HG03135 (cell line): ENCODE measurements at regions not wholly inside any gene's neighbourhood (a gene's known extent, or its start where the extent isn't known, plus 50 kb on each side); places are given as distances from the start of the nearest gene placed in this dataset.

Experiments used
- ATAC-seq: cut with Tn5 transposase; IDR thresholded peaks from one replicate; pipeline ENCODE4 v1.9.1; 2021; ENCODE audit warnings: mild to moderate bottlenecking, moderate library complexity; ENCODE audit not compliant: unreplicated experiment

DNA sequence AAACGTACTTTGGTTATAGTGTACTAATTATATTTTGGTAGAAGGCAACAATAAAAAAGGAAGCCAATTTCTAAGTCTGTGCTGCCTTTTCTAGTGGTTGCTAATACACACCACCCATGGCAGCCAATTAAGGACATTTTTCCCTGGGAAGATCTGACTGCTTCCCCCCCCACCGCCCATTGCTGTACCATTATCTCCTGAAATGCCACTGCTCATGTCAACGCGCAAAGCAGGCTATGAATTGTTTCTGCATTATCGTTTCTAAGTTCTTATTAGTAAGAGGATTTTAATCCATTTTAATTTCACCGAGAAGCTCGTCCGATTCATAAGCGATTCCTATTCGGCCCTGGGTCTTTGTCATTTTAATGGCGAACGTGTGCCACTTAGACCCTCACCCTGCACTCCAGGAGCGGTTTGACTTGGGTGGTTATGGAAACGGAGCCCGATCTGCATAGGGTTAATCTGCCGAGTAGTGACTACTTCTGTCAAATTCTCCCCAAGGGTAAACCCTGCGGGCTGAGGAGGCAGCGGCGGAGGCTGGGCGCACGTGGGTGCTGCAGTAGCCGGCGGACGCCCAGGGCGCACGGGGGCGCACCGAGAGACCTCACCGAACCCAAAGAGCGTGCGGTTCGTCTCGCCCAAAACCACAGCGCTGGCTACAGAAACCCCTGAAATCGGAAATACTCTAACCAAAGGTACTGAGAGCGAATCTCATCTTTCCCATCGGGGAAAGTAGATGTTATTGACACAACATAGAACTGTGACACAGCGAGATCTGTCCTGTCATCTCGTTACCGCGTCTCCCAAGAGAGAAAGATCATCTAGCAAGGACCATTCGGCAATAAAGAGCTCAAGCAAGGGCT lies 55.8 kb upstream of the SHC3 start:
- ATAC-seq, result peak; percentile 51

GRCh38 chr9:89236955-89237573 lies 58.4 kb upstream of the SHC3 start:
- ATAC-seq, result no peak

DNA sequence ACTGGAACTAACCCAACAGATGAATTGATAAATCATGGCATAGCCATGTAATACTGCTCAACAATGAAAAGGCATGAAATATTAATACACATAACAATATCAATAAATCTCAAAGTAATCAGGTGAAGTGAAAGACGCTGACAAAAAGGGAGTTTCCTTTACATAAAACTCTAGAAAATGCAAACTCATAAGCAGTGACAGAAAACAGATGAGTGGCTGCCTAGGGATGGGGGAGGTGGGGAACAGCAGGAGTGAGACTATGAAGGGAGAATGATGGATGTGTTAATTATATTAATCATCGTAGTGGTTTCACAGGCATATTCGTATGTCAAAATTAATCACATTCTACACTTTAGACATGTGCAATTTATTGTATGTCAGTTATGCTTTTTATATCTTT lies 59.8 kb upstream of the SHC3 start:
- no peak for ATAC-seq

DNA sequence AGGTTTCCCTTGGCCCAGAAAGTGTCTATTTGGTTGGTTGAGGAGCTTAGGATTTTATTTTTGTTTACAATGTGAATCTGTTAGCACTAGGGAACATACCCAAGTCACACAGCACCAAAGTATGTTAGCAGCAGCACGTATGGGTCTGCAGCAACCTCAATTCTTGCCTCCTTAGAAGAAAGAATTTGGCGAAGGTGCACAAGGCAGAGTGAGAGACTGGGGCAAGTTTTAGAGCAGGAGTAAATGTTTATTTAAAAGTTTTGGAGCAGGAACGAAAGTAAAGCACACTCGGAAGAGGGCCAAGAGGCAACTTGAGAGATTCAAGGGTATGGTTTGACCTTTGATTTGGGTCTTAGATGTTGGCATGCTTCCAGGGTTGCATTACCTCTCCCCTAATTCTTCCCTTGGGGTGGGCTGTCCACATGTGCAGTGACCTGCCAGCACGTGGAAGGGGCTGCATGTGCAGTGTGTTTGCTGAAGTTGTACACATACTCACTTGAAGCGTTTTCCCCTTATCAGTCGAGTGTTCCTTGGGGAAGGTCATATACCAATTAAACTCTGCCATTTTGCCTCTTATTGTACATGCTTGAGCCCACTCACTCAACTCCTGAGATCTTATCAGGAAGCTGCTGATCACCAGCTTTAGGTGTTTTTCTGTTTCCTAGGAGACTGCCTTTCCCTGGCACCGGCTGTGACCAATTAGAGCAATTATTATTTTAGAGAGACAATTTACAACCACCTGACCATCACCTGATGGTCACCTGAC lies 64.9 kb upstream of the SHC3 start:
- no peak for ATAC-seq

DNA sequence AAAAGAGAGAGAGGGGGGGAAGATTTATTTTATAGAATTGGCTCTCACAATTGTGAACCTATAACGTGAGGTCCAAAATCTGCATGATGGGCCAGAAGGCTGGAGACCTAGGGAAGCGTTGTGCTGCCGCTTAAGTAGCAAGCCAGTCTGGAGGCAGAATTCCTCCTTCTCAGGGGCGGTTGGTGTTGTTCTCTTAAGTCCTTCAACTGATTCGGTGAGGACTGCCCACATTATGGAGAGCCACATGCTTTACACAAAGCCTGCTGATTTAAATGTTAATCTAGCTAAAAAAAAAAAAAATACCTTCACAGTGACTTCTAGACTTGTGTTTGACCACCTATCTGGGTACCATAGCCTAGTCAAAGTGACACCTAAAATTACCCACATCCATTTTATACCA lies 64.2 kb upstream of the CKS2 start:
- ATAC-seq, result no peak

DNA sequence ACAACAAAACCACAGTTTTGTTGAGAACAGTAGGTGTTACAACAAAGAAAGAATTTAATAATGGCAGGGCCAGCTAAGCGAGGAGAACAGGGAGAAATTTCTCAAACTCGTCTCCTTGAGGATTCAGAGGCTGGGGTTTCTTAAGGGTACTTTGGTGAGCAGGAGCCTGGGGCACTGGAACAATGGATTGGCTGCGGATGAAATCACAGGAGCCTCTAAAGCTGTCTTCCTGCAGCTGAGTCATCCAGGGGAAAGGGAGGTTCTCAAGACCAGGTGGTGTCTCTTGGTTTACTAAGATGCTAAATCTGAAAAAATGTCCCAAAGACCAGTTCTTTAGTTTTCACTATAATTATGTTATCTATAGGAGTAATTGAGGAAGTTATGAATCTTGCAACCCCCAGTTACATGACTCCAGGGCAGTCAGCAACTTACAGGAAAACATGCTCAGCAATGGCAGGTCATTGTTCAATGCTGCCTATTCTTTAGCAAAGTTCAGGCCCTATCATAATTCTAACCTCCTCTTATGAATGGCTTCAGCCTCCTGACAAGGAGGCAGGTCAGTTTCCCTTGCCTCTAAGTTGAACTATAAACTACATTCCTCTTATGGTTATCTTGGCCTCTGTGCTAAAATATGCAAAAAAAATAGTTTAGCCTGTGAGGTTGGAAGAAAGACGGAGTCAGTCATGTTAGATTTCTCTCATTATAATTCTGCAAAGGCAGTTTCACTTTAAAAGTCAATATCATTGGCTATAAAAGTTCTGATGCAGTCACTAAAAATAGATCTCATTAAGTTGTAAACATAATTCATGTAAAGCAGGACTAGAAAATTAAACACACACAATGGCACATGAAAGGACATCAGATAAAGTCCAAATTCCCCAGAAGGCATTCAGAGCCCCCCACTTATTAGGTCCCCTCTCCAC lies 63.3 kb upstream of the CKS2 start:
- ATAC-seq, result no peak

GRCh38 chr9:89249001-89249400 lies 62.0 kb upstream of the CKS2 start:
- ATAC-seq, result no peak

DNA sequence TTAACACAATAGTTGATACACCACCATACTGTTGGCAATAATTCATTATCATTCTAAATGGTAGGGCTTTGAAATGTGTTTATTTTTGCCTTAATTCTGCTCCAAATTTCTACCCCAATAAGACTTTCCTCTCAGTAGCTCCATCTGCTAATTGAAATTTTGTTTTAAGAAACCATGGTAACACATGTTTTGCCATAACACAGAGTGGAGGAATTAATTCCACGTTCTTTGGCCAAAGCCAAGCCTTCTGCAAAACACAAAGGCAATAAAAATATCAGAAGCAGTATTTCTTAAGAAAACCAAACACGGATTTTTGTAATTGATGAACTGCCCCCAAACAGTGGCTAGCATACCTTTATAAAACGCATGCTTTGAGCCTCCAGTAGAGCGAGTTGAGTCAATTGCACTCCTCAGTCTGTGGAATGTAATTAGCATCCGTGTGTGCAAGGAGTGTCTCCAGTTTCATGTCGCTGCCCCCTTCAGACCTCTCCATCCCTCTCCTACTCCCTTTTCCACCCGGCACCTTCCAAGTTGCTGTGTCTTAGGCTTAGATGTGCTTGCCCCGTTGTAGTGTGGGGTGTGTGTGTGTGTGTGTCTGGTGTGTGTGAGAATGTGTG lies 58.2 kb upstream of the CKS2 start:
- ATAC-seq, result no peak

- ATAC-seq, result no peak
Measured at GRCh38 chr9:89254058-89254772, 56.8 kb upstream of the CKS2 start.

GRCh38 chr9:89254773-89255125 lies 56.2 kb upstream of the CKS2 start:
- no peak for ATAC-seq

DNA sequence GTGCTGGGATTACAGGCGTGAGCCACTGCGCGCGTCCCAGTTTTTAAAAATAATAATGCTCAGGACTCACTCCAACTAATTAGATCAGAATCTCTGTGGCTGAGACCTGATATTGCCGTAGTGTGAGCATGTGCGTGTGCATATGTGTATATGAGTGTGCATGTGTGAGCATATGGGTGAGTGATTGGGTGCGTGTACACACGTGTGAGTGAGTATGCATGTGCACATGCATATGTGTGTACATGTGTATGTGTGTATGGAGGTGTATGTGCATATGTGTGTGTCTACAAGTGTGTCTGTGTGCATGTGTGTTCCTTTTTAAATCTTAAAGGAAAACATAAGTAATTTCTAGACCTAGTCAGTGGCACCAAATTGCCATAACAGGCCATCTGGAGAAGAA lies 54.8 kb upstream of the CKS2 start:
- ATAC-seq, result no peak

GRCh38 chr9:89256642-89257041 lies 54.4 kb upstream of the CKS2 start:
- no peak for ATAC-seq

DNA sequence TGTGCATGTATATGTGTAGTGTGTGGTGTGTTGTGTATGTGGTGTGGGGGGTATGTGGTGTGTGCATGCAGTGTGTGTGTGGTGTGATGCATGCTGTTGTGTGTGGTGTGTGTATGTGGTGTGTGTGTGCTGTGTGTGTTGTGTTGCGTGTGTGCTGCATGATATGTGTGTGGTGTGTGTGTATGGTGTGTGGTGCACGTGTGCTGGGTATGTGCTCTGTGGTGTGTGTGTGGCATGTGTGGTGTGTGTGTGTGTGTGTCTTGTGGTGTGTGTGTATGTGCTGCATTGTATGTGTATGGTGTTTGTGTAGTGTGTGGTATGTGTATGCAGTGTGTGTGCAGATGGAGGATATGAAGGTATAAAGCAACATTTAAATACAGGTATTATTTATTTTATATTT lies 50.5 kb upstream of the CKS2 start:
- ATAC-seq, result no peak
